HL-60 (cell line): ENCODE measurements at regions not wholly inside any gene's neighbourhood (a gene's known extent, or its start where the extent isn't known, plus 50 kb on each side); places are given as distances from the start of the nearest gene placed in this dataset.

Experiments
- DNase-seq, 2 experiments: peaks; one replicate each; pipeline ENCODE4 v3.0.0-alpha.2; 2010 to 2020; ENCODE audit warnings: low read depth in 1 of 2, low spot score in 1 of 2
- H3K27ac ChIP-seq: fragments of 250-450 bp; sonication (Bioruptor Pico); replicated peaks from 2 replicates; pipeline ENCODE4 v1.5.1; 2020; ENCODE audit warnings: mild to moderate bottlenecking, moderate library complexity
- H3K27me3 ChIP-seq: fragments of 250-450 bp; sonication (Bioruptor Pico); 2 replicates; pipeline ENCODE4 v1.5.1; 2021; ENCODE audit warnings: mild to moderate bottlenecking, moderate library complexity; ENCODE audit not compliant: insufficient read depth, poor library complexity, severe bottlenecking
- H3K4me3 ChIP-seq: replicated peaks from 2 replicates; pipeline ENCODE4 v1.5.1; 2011; ENCODE audit warnings: mild to moderate bottlenecking, control low read depth, low read length; ENCODE audit not compliant: insufficient read depth
- CTCF ChIP-seq: IDR thresholded peaks from one replicate; pipeline ENCODE4 v1.5.1; 2011; ENCODE audit warnings: low read length, control low read depth, inconsistent platforms; ENCODE audit not compliant: insufficient read depth
- GABPA ChIP-seq: IDR thresholded peaks from 2 replicates; pipeline ENCODE4 v1.6.1; 2012; ENCODE audit warnings: low read depth
- POLR2AphosphoS5 ChIP-seq: IDR thresholded peaks from 2 replicates; pipeline ENCODE4 v1.6.1; 2012; ENCODE audit warnings: low read depth
- SPI1 ChIP-seq: IDR thresholded peaks from 2 replicates; pipeline ENCODE4 v1.6.1; 2012; ENCODE audit warnings: low read depth, mild to moderate bottlenecking, borderline replicate concordance
- TF ChIP-seq, protein P1 (sequence below): IDR thresholded peaks from 2 replicates; pipeline ENCODE4 v1.6.1; 2012; ENCODE audit warnings: low read depth; ENCODE audit not compliant: insufficient replicate concordance

DNA sequence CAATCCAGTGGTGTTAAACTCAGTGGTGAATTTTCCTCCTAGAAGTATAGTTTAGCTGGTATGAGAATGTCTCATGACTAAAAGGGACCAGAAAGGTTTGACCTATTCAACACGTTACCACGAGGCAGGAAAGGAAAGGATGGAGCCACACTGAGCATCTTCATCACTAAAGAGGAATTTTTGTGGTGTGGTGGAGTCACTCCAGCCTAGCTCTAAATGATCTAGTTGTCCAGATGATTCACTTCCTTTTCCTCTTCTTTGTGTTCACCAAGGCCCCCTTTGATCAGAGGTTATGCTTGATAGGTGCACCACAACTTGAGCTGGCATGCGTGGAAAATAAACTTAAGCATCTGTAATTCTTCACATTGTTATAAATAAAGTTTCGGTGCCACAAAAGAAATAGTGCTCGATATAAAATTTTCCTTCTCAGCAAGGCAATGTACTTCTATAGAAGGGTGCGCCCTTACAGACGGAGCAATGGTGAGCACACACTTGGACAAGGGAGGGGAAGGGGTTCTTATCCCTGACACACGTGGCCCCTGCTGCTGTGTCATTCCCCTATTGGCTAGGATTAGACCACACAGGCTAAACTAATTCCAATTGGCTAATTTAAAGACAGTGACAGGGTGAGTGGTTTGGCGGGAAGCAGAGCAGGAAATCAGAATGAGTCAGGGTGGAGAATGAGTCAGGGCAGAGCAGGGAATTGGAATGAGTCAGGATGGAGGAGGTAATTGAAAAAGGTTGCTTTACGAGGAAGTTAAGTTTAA lies 254.6 kb downstream of the HS3ST3A1 start:
- Histone ChIP-seq H3K27me3 (no peaks in the 10 kb centered on the region), H3K27ac (no peak overlapping the region), H3K4me3 (no peak overlapping the region)
- no peak for DNase-seq
- no peak for TF ChIP-seq CTCF
- no peak for TF ChIP-seq POLR2AphosphoS5
- no peak for TF ChIP-seq GABPA
- TF ChIP-seq, protein P1, sequence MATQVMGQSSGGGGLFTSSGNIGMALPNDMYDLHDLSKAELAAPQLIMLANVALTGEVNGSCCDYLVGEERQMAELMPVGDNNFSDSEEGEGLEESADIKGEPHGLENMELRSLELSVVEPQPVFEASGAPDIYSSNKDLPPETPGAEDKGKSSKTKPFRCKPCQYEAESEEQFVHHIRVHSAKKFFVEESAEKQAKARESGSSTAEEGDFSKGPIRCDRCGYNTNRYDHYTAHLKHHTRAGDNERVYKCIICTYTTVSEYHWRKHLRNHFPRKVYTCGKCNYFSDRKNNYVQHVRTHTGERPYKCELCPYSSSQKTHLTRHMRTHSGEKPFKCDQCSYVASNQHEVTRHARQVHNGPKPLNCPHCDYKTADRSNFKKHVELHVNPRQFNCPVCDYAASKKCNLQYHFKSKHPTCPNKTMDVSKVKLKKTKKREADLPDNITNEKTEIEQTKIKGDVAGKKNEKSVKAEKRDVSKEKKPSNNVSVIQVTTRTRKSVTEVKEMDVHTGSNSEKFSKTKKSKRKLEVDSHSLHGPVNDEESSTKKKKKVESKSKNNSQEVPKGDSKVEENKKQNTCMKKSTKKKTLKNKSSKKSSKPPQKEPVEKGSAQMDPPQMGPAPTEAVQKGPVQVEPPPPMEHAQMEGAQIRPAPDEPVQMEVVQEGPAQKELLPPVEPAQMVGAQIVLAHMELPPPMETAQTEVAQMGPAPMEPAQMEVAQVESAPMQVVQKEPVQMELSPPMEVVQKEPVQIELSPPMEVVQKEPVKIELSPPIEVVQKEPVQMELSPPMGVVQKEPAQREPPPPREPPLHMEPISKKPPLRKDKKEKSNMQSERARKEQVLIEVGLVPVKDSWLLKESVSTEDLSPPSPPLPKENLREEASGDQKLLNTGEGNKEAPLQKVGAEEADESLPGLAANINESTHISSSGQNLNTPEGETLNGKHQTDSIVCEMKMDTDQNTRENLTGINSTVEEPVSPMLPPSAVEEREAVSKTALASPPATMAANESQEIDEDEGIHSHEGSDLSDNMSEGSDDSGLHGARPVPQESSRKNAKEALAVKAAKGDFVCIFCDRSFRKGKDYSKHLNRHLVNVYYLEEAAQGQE, result no peak
- no peak for TF ChIP-seq SPI1

- TF ChIP-seq POLR2AphosphoS5, result no peak
- TF ChIP-seq SPI1, result no peak
- TF ChIP-seq GABPA, result no peak
- TF ChIP-seq, protein P1, result no peak
- no peak for TF ChIP-seq CTCF
- no peak overlapping the region for H3K27ac ChIP-seq
- no peaks in the 10 kb centered on the region for H3K27me3 ChIP-seq
- no peak overlapping the region for H3K4me3 ChIP-seq
- no peak for DNase-seq
These were observed 255.1 kb downstream of the HS3ST3A1 start for GRCh38 chr17:13346592-13346991.

- Histone ChIP-seq H3K27ac (no peak overlapping the region), H3K27me3 (no peaks in the 10 kb centered on the region), H3K4me3 (no peak overlapping the region)
- no peak for TF ChIP-seq POLR2AphosphoS5
- no peak for TF ChIP-seq SPI1
- no peak for TF ChIP-seq GABPA
- TF ChIP-seq, protein P1, result no peak
- no peak for TF ChIP-seq CTCF
- no peak for DNase-seq
These were observed 255.6 kb downstream of the HS3ST3A1 start for GRCh38 chr17:13346081-13346533.
